T-helper 2 cell (primary cell): ENCODE measurements at regions not wholly inside any gene's neighbourhood (a gene's known extent, or its start where the extent isn't known, plus 50 kb on each side); places are given as distances from the start of the nearest gene placed in this dataset.

Experiments used
- DNase-seq, 5 experiments: peaks; one replicate each; pipeline versions ENCODE4 v3.0.0 to v3.0.0-alpha.2; 2012 to 2022

GRCh38 chr2:133721118-133721517 is 152.9 kb upstream of the NCKAP5 start:
- DNase-seq, result no peak

DNA sequence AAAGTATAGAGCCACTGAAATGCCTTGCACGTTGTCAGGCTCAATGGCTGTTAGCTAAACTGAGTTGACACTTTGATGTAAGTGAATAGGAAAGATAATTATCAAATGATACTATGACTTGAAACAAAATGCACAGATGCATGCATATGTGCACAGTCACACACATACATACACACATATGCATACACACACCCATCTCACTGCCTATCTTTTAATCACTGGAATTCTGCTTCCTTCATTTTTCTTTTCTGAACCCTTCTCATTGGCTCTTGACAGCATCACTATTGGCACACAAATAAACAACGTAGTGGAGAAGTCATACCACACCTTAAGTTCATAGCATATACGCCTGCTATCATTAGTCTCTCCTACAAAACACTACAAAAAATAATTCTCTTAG is 154.9 kb upstream of the NCKAP5 start:
- DNase-seq, result no peak

- no peak for DNase-seq
Observed at GRCh38 chr2:133726973-133727372, 158.7 kb upstream of the NCKAP5 start.

DNA sequence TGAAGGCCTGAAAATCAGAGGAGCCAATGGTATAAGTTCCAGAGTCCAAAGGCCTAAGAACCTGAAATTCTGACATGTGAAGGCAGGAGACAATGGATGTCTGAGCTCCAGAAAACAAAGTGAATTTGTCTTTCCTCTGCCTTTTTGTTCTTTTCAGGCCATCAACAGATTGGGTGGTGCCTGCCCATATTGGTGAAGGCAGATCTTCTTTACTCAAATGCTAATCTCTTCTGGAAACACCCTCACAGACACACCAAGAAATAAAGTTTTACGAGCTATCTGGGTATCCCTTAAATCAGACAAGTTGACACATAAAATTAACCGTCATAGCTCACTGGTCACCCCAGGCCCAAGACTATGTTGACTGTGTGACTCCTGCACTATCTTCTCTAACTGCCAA is 163.8 kb upstream of the NCKAP5 start:
- DNase-seq, result no peak

DNA sequence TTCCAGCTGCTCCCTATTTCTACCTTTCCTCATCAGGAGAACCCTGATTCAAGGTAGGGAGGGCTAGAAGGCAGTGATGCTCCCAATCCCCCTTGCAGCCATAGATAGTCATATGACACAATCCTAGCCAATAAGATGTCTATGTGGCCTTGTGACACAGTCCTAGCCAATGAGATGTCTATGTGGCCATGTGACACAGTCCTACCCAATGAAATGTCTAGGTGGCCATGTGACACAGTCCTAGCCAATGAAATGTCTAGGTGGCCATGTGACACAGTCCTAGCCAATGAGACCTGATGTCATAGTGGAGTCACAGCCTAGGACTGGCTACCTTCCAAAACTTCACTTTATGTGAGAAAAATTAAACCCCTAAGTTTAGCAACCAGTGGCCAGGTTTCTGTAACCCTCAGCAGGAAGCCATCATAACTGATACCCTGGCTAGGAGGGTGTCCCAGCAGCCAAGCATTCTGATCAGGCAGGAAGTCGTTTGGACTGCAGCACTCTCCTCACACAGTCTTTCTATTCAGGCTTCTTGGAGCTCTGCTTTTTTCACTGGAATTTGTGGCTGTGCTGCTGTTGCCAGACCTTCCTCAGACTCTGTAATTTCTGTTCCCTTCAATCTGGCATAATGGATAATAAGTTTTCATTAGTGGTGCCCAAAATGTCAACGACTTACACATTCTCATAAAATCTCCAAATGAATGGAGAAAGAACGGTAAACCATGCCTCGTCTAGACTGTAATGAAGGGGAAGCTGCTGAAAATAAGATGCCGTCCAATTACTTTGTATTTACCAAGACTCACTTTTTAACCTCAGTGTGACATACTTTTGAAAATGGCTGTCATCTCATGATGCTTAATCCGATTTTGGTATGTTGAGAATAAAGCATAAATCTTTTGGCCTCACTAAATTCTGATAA is 165.0 kb upstream of the NCKAP5 start:
- no peak for DNase-seq

DNA sequence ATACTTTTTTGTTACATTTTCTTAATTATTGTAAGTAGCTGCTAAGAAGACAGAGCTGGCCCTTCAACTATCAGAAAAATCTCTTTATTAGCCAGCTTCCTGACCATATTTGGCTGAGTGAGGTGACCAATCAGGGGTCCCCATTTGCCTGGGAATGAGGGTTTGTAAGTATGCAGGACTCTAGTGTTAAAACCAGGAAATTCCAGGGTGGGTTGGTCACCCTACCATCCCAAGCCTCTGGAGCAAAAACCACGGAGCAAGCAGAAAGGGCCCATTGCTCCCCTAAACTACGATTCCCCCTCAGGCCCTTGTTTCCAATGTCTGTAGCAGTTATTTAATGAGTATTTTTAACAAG is 165.6 kb upstream of the NCKAP5 start:
- DNase-seq, result no peak

DNA sequence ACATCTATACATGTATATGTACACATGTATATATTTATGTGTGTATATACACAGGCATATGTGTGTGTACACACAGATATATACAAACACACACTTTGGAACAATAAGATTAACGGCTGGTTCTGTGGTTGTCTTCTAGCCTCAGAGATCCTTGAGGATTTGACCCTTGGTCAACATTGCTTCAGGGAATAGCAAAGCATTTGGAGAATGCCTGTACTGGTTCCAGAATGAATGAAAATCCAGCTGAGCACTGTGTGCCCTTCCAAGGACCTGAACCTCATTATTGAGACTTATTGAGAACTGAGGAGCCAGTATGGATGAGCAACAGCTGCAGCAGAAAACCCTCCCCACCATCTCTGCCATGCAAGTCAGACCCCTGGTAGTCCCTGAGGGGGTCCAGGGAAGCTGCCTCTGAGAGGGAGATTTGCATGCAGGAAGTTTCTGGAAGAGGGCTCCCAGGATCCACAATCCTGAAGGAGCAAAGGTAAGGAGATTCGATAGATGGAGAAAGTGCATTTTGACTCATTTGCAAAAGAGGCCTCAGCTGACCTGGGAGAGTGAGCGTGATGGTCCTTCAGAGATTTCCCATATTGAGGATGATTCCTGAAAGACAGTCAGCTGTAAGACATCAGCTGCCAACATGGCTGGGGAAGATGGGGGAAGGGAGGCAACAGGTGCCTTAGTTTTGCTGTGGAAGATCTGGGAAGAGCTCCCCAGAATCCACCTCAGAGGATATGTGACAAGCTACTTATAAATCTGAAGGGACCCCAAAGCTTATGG is 166.6 kb upstream of the NCKAP5 start:
- no peak for DNase-seq

DNA sequence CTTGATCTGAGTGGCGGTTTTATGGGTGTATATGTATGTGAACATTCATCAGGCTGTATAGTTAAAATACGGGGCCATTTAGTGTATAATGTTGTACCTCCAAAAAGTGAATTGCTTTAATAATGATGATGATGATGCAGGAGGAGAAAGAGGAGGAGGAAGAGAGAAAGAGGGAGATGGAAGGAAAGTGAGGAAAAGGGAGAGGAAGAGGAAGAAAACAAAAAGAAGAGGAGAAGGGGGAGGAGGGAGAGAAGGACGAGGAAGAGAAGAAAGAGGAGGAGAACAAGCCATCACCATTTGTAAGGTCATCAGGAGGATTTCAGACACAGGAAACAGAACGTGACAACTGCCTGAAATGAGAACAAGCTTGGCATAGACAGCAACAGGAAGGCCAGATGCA is 168.4 kb upstream of the NCKAP5 start:
- DNase-seq, result no peak

- DNase-seq, result no peak
Observed at GRCh38 chr2:133737242-133737993, 169.2 kb upstream of the NCKAP5 start.

GRCh38 chr2:133739039-133739438 is 170.8 kb upstream of the NCKAP5 start:
- DNase-seq, result no peak

DNA sequence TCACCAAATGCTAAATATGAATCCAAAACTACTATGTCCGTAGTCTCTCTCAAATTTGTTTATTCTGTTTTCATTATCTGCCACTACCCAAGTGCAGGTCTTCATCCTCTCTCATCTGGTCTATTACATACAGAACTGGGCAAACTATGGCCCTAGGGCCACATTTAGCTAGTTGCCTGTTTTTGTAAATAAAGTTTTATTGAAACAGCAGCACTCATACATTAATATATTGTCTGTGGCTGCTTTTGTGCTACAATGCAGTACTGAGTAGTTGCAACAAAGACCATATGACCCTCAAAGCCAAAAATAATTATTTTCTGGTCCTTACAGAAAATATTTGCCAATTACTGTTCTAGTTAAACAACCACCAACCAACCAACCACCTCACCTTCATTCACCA is 172.2 kb upstream of the NCKAP5 start:
- no peak for DNase-seq

- DNase-seq, result no peak
Observed at GRCh38 chr2:133748007-133748700, 179.9 kb upstream of the NCKAP5 start.

GRCh38 chr2:133753665-133754064 is 185.4 kb upstream of the NCKAP5 start:
- no peak for DNase-seq

DNA sequence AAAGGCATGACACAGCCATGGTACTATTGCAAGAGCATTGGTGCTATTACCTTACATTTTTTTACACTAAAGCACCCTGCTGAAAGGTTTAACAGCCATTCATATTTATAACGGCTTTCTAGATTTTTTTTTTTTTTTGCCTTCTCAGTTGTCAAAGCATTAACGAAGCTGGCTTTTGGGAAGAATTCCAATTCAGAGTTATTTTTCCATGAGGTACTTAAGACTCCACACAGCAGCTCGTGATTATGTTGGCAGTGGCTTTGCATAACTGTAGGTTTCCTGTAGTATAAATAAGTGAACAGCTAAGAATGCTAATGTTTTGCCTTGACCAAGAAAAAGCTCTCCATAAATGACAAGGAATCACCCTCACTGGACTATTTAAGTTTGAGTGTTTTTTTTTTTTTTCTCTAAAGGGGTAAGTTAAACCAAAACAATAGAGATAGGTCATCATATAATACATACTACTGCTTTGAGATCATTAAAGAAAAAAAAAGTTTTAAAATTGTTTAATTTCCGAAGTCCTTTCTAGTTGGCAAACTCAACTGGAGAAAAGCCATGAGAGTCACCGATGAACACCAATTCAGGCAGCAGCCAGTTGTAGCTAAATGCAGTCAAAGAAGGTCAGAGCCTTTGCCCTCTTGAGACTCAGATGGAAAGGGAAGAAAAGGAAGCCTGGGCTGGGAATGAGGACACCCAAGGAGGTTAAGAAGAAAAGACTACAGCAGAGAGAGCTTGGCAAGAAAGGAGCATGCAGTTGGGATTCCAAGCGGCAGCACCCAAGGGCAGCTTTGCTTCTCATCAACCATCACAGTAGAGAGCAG is 187.4 kb upstream of the NCKAP5 start:
- no peak for DNase-seq

- DNase-seq, result no peak
Observed at GRCh38 chr2:133756833-133757232, 188.6 kb upstream of the NCKAP5 start.

GRCh38 chr2:133760376-133760775 is 192.1 kb upstream of the NCKAP5 start:
- DNase-seq, result no peak

DNA sequence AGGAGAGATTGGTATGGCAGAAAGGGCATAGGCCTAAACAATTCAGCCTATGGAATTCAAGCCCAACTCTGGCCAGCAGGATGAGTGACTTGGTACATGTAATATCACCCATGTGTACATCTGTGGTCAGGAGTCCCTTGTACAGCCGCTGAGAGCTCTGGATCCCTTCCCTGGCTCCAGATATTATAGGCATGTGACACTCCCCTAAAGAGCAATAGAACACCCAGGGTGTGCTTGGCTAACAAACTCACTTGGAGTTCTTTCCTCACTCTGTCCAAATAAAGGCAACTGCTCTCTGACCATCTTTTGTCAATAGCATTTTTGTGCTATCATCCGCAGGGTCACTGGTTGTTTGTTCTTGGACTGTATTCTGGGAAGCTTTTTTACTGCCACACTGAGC is 197.4 kb upstream of the NCKAP5 start:
- no peak for DNase-seq

GRCh38 chr2:133766164-133766832 is 198.0 kb upstream of the NCKAP5 start:
- DNase-seq, result no peak

DNA sequence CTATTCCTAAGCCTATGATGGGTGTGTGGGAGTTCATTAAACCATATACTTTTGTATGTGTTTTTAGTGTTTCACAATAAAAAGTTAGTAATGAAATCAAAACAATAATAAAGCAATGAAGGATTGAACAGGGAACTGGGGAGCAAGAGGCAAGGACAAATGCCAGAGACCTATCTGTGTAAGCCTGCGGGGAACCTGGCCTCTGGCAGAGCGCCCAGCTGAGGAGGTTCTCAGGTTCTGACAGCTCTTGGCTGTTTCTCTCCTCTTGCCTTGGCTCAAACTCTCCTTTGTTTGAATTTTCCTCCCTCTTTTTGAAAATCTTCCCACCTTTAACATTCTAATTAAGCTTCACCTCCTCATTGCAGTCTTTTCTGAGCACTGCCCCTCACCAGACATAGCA is 200.0 kb upstream of the NCKAP5 start:
- DNase-seq, result no peak

DNA sequence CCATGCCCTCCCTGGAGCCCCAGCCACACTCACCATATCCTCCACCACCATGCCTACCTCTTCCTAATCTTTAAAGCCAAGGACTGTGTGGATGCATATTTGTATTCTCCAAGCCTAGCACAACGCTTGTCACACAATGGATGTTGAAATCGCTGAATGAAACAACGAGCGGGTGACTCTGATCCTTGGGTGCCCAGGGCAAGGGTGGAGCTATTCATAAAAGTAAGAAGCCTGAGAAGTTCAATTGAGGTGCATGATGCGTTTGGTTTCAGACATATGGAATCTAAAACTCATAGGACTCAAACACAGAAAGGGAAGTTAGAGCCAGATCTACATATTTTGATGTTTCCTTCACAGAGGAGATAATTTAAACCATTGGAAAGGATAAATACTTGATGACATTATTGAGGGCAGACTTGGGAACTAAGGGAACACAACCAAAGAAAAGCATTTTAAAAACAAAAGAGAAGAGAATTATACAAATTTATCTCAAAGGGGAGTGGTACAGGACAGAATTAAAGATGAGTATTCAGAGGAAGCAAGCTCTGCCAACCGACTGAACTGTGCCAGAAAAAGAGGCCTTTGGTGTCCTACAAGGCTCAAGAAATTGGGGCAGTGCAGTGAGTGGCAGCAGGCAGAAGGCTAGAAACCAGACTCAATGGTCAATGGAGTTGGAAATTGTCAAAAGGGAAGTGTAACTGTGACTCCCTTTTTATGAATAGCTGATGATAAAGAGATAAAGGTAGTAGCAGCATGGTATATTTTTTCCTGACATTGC is 200.6 kb upstream of the NCKAP5 start:
- DNase-seq, result no peak
